ENCODE measurements at regions not wholly inside any gene's neighbourhood (a gene's known extent, or its start where the extent isn't known, plus 50 kb on each side); places are given as distances from the start of the nearest gene placed in this dataset.

DNA sequence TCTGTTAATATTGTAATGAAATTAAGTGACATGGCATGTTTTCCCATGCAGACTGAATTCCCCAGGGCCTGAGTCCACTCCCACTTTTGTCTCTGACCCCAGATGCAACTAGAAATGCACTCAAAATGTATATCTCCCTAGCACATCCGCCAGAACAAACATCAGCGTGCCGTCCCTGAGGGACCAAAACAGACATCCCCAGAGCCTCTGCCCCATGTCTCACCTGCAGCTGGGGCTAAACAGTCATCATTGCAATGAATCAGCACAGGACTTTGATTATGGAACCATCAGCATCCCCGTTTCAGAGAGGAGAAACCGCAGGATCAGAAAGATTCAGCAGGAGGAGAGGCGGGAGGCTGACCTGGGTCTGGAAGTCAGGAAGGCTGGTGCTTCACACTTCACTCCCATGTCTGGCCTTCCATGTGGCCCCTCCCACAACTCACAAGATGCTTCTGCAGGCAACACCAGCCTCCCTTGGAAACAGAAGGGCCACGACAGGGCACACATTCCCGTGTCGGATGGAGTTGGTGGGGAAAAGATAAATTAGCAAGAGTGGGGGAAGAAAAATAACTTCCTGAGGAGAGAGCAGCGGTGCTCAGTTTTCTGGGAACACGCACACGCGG is 130.6 kb upstream of the VSTM2B start (continued):
- TF ChIP-seq BRCA1 (IDR thresholded peaks at IDR 0.05; ENCODE audit: low read depth, low read length) (no peak), CHD1 (IDR thresholded peaks at IDR 0.05; ENCODE audit: low read depth, low read length) (no peak)
